ENCODE measurements at regions not wholly inside any gene's neighbourhood (a gene's known extent, or its start where the extent isn't known, plus 50 kb on each side); places are given as distances from the start of the nearest gene placed in this dataset.

DNA sequence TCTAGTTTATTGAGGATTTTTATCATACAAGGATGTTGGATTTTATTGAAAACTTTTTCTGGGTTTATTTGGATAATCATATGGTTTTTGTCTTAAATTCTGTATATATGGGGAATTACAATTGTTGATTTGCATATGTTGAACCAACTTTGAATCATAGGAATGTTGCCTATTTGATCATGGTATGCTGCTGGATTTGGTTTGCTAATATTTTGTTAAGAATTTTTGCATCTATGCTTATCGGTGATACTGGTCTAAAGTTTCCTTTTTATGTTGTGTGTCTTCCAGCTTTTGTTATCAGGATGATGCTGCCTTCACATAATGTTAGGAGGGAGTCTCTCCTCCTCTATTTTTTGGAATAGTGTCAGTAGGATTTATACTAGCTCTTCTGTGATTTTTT lies 745.0 kb downstream of the PRELID2 start:
- TF ChIP-seq, protein P1, sequence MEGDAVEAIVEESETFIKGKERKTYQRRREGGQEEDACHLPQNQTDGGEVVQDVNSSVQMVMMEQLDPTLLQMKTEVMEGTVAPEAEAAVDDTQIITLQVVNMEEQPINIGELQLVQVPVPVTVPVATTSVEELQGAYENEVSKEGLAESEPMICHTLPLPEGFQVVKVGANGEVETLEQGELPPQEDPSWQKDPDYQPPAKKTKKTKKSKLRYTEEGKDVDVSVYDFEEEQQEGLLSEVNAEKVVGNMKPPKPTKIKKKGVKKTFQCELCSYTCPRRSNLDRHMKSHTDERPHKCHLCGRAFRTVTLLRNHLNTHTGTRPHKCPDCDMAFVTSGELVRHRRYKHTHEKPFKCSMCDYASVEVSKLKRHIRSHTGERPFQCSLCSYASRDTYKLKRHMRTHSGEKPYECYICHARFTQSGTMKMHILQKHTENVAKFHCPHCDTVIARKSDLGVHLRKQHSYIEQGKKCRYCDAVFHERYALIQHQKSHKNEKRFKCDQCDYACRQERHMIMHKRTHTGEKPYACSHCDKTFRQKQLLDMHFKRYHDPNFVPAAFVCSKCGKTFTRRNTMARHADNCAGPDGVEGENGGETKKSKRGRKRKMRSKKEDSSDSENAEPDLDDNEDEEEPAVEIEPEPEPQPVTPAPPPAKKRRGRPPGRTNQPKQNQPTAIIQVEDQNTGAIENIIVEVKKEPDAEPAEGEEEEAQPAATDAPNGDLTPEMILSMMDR (IDR thresholded peaks at IDR 0.05; ENCODE audit: insufficient read depth, missing control alignments), result no peak
- FAIRE-seq, result no peak
- no peak for DNase-seq (ENCODE audit: insufficient read length, low spot score)

DNA sequence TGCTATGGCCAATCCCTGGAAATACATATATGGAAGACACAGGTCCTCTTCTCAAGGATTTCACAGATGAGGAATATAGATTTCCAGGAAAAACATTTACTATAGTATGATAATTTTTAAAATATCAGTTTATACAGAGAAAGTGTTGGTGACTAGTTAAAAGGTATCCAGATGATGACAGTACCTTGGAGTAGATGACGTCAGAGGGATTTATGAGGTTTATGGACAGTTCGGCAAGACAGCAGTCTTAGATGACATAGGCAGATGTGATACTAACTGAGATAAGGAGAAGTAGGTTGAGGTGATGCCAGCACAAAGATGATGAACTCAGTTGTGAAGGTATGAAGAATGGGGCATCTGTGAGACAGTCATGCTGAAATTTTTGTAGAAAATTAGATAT lies 750.3 kb downstream of the PRELID2 start:
- DNase-seq (ENCODE audit: insufficient read length, low spot score) (no peak), FAIRE-seq (no peak)
- TF ChIP-seq, protein P1 (IDR thresholded peaks at IDR 0.05; ENCODE audit: insufficient read depth, missing control alignments), result no peak

DNA sequence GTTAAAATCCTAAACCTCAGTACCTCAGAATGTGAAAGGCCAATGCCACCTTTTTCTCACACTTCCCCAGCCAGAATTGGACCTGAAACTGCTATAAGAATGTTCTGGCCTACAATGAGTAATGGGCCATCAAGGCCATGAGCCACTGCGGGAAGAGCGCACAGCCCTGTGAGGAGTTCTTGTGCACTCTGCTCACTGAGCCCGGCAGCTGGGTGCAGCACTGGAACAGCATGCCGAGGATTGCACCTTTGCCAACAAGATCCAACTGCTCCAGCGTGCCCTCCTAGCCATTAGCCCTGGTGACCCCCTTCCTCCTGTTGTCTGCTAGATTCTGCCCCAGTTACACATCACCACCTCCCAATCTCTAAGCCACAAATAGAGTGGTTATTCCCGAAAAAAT lies 758.1 kb downstream of the PRELID2 start:
- FAIRE-seq (no peak), DNase-seq (ENCODE audit: insufficient read length, low spot score) (no peak)
- TF ChIP-seq, protein P1 (IDR thresholded peaks at IDR 0.05; ENCODE audit: insufficient read depth, missing control alignments), result no peak

DNA sequence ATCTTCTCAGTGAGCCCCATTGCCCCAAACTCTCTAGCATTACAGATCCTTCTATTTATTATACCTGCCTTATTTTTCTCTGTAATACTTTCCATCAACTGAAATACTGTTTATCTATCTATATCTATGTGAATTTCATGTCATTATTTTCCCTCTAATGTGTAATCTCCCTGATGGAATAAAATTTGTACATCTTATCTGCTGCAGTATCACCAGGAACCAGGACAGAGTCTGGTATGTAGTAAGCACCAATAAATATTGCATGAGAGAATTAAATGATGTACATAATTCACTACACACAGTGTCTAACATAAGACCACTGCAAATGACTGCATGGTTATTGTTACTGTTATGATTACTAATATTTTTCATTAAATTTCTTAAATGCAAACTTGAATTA lies 759.1 kb downstream of the PRELID2 start:
- FAIRE-seq, result no peak
- DNase-seq (ENCODE audit: insufficient read length, low spot score), result no peak
- TF ChIP-seq, protein P1 (IDR thresholded peaks at IDR 0.05; ENCODE audit: insufficient read depth, missing control alignments), result no peak

DNA sequence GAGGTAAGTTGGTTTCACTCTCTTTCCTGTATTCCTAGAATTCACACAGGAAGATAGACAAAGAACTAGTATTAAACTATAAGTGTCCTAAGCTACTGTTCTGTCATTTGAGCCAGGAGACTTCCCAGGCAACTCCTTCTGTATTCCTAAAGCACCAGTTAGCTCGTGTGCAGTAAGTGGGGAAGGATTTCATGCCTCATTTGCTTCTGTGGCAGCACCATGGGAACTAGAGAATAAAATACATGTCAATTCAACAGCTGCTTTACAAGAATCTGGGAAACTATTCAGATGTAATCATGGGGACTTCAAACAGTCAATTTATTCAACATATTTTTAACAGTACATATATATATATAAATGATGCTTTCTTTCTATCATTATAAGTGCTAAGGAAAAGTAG lies 762.3 kb downstream of the PRELID2 start:
- FAIRE-seq (no peak), DNase-seq (ENCODE audit: insufficient read length, low spot score) (no peak)
- TF ChIP-seq, protein P1 (IDR thresholded peaks at IDR 0.05; ENCODE audit: insufficient read depth, missing control alignments), result no peak

DNA sequence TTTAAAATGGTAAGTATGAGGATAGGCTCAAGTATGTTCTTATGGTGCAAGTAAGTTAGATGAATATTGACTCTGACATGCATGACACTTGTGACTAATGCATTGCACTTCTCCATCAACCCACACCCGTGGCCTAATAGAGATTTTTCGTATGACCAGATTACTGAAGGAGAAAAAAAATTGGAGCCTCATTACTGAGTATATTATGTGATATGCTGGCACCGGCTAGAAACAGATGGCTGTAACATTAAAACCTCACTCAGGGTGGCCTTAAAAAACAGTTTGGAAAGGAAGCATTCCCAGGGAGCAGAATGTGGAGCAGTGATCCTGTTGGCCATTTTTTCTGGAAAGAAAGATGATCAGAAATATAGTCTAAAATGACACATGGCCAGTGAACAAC lies 766.4 kb downstream of the PRELID2 start:
- TF ChIP-seq, protein P1 (IDR thresholded peaks at IDR 0.05; ENCODE audit: insufficient read depth, missing control alignments), result no peak
- FAIRE-seq (no peak), DNase-seq (ENCODE audit: insufficient read length, low spot score) (no peak)

DNA sequence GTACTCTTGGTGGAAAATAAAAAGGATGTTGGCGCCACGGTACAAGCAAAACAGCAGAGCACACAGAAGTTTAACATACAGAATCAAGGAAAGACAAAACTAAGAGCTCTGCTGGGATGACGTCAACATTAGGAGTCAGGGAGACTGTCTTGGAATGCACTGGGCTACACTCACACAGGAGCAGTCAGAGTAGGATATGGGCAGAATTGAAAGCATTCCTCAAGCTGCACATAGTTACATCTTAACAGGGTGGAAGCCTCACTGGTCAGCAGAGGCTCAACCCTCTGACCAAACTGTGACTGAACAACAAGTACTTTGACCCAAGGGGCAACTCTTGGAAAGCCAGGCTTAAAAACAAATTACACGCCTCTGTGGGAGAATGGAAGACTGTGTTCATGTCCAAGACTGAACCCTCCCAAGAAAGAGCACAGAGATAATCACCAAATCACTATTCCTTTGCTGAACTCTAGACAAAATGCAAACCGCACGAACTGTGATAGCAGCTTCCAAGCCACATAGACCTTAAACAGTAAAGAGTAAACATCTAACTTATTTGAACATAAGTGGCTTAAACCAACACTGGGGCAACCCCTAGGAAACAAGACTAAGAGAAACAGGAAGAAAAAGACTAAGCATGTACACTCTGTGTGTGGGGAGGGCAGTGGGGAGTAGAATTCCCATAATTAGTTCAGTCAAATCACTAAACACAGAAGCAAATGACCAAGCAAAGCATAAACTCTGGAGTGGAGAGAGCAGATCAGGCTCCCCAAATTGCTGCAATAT lies 772.7 kb downstream of the PRELID2 start:
- no peak for DNase-seq (ENCODE audit: insufficient read length, low spot score)
- no peak for FAIRE-seq
- TF ChIP-seq, protein P1 (IDR thresholded peaks at IDR 0.05; ENCODE audit: insufficient read depth, missing control alignments), result no peak
